NCI-H1092 (cell line): ENCODE measurements at regions not wholly inside any gene's neighbourhood (a gene's known extent, or its start where the extent isn't known, plus 50 kb on each side); places are given as distances from the start of the nearest gene placed in this dataset.
A peak's percentile ranks its signal among the peaks of the same experiment; 100 is the strongest.
"Not testable (repeated sequence)": the region's sequence is repeated elsewhere in the genome, so short reads cannot be mapped to it uniquely, and the experiment has no call there.

ENCODE experiments used
- DNase-seq: peaks from one replicate; lab custom pipeline; 2025; lab: John Stamatoyannopoulos, UW

DNA sequence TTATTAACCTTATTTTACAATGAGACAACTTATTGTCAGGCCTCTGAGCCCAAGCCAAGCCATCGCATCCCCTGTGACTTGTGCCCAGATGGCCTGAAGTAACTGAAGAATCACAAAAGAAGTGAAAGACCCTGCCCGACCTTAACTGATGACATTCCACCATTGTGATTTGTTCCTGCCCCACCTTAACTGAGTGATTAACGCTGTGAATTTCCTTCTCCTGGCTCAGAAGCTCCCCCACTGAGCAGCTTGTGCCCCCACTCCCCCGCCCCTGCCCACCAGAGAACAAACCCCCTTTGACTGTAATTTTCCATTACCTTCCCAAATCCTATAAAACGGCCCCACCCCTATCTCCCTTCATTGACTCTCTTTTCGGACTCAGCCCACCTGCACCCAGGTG, 224.0 kb upstream of the DUSP10 start:
- not testable (repeated sequence) for DNase-seq

DNA sequence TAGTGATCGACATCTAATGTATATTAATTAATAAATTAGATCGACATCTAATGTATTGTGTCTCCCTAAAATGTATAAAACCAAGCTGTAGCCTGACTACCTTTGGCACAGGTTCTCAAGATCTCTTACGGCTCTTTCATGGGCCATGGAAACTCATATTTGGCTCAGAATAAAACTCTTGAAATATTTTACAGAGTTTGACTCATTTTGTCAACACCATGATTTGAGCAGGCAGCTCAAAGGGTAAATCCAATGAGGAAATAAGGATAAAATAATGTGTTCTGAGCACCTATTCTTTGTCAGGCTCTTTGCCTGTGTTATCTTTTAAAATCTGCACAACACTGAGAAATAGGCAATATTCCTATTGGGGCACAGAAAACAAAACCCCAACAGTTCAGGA, 223.4 kb upstream of the DUSP10 start:
- DNase-seq, result no peak

DNA sequence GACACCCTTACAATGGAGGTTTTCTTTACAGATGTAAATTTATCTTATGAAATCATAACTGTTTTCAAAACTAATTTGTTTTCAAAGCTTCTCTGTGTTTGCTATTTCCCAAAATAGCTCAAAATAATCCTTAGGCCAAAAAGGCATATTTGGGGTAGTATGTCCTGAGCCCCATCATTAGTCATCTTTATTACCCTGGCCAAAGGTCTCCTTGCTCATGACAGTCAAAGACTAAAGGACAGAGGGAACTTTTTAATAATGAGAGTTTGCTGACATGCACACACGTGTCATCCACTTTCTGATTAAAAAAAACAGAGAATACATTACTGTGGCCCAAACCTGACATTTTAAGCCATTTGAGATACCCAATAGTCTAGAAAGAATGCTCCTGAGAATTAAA, 221.9 kb upstream of the DUSP10 start:
- DNase-seq, result no peak

DNA sequence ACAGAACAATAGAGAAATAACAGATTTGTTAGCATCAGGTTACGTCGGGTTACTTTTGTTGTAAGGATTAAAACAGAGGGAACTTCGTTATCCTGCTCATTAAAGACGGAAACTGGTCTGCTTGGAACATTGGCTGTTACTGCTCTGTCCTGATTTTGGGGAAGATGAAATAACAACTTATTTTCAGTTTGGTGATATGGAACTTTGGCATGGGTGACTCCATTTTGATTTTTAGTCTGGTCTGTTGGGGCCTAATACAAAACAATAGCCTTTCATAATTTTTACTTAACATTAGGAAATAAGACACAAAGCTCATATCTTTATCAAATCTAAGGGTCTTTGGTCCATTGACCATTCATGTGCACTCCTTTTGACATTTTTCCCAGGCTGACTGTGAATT, 220.5 kb upstream of the DUSP10 start:
- no peak for DNase-seq

DNA sequence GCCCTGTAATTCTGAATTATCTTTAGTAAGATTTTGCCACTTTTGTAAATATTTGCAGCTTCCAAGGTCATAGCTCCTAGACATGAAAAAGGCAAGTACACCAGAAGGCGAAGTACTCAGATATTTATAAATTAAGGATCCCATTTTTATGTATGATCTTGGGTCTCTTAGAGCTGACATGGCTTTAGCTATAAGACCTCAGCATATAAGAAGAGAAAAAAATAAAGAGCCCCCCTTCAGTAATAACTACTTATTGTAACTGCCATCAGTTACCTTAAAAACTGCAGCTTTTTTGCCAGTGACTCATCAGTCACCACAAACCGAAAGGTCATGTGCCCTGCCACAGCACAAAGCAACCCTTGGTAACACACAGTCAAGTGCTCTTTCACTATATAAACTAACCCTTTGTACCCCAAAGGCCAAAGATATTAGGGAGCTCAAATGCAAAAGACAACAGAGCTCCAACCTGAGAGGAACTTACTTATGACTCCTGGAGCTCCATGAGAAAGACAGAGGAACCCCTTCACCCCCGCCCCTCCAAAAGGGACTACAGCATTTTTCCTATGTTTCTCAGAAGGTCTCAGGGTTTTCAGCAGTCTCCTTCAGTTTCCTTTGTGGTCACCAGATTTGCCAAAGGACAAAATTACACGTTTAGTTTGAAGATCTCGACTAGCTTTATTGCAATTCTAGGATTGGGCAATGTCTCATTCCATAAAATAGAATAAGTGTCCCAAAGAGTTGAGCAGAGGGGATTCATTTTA, 219.8 kb upstream of the DUSP10 start:
- DNase-seq, result no peak

DNA sequence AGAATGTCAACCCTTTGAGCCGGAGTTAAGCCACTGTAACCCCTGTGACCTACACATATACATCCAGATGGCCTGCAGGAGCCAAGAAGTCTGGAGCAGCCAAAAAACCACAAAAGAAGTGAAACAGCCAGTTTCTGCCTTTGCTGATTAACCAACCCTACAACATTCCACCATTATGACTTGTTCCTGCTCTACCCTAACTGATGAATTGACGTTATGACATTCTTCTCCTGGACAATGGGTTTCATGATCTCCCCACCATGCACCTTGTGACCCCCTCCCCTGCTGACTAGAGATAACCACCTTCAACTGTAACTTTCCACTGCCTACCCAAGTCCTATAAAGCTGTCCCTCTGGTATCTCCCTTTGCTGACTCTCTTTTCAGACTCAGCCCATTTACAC, 216.3 kb upstream of the DUSP10 start:
- DNase-seq, result not testable (repeated sequence)

DNA sequence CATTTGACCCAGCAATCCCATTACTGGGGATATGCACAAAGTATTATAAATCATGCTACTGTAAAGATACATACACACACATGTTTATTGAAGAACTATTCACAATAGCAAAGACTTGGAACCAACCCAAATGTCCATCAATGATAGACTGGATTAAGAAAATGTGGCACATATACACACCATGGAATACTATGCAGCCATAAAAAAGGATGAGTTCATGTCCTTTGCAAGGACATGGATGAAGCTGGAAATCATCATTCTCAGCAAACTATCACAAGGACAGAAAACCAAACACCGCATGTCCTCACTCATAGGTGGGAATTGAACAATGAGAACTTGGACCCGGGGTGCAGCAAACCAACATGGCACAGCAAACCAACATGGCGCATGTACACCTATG, 215.5 kb upstream of the DUSP10 start:
- not testable (repeated sequence) for DNase-seq

DNA sequence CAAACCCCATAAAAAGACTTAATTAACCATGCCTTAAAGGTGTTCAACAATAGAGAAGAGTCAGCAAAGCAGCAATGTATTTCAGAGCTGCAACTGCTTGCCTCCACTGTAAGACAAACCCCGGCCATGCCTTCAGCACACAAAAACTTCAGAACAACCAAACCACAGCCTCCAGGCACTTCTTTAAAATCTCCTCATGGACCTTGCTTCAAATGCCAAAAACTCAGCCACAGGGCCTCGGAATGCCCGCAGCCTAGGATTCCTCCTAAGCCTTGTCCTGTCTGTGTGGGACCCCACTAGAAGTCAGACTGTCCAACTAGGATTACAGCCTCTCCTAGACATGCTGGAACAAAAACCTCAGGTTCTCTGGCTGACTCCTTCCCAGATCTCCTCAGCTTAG, 208.1 kb upstream of the DUSP10 start:
- DNase-seq, result no peak

DNA sequence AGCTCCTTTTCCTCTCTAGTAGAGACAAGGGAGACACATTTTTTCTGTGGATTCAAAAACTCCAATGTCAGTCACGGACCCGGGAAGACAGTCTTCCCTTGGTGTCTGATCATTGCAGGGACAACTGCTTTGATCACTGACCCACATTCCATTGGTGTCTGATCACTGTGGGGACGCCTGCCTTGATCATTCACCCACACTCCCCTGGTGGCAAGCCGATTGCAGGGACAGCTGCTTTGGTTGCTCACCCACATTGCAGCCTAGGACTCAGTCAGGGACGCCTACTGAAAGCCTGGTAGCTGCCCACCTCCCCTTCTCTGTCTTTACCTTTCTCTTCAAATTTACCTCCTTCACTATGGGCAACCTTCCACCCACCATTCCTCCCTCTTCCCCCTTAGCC, 206.6 kb upstream of the DUSP10 start:
- DNase-seq, result no peak

DNA sequence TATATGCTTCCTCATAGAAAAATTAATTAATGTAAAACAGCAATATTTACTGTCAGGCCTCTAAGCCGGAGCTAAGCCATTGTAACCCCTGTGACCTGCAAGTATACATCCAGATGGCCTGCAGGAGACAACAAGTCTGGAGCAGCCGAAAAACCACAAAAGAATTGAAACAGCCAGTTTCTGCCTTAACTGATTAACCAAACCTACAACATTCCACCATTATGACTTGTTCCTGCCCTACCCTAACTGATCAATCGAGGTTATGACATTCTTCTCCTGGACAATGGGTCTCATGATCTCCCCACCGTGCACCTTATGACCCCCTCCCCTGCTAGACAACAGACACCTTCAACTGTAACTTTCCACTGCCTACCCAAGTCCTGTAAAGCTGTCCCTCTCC, 205.8 kb upstream of the DUSP10 start:
- no peak for DNase-seq

DNA sequence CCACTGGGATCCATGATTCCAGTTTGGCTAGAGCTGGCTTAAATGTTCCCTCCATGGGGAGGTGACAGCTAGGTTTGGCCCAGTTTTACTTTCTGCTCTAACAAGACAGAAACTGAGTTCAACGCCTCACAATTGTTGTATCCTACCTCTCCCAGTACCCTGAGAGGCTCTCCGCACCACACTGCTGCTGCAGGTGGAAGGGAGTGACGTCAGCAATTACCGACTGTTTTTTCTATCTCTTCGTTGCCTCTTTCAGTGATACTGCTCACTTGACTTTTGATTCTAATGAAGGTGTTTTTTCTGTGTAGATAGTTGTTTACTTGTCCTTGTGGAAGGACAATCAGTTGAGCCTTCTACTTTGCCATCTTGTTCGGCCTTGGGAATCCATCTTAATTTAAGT, 204.9 kb upstream of the DUSP10 start:
- no peak for DNase-seq

DNA sequence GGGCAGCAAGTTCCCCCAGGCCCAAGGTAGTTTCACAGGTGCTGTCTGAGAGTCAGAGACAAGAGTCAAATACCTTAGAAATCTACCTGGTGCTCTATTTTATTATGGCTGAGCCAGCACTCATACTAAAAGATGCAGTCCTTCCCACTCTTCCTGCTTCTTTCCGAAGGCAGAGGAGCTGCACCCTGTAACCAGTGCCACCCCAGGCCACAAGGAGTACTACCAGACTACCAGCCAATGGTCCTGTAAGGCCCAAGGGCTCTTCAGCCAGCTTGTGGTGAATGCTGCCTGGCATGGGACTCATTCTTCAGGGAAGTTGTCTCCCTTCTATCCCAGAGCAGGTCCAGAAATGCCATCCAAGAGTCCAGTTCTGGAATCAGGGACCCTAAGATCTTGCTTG, 203.8 kb upstream of the DUSP10 start:
- no peak for DNase-seq

DNA sequence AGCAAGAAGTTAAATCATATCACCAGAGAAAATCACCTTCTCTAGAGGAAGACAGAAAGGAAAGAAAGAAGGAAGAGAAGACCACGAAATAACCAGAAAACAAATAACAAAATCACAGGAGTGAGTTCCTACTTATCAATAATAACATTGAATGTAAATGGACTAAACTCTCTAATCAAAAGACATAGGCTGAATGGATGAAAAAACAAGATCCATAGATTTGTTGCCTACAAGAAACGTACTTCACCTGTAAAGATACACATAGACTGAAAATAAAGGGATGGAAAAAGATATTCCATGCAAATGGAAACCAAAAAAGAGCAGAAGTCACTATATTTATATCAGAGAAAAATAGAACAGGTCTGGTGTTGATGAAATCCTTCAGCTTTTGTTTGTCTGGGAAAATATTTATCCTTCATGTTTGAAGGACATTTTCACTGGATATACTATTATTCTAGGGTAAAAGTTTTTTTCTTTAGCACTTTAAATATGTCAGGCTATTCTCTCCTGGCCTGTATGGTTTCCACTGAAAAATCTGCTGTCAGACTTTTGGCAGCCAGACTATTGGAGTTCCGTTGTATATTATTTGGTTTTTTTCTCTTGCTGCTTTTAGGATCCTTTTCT, 202.5 kb upstream of the DUSP10 start:
- no peak for DNase-seq

DNA sequence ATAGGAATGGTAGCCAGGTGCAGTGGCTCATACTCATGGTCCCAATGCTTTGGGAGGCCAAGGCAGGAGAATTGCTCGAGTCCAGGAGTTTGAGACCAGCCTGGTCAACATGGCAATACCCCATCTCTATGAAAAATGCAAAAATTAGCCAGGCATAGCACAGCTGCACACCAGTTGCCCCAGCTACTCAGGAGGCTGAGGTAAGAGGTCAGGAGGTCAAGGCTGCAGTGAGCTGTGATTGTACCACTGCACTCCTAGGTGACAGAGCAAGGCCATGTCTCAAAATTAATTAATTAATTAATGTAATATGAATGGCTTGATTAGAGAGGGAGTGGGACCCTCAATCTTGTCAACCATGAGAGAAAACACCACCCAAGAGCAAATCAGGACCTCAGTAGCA, 198.7 kb upstream of the DUSP10 start:
- no peak for DNase-seq

DNA sequence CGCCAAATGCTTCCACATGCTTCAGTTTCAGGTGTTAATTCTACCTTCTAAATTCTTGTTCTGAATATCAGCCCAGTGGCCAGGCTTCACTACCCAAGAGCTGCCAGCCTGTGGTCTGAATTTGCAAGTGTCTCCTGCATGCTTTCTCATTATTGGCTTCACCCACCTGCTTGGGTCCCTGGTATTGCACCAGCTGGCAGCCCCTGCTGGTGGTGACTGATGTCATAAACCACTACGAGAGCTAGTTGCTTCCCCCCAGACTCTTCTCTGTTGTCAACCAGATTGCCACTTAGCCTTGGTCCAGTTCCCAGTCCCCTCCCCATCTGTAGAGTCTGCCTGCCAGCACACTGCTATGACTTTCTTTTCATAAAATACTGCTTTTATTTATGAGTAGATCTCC, 197.7 kb upstream of the DUSP10 start:
- peak; percentile 63 for DNase-seq

DNA sequence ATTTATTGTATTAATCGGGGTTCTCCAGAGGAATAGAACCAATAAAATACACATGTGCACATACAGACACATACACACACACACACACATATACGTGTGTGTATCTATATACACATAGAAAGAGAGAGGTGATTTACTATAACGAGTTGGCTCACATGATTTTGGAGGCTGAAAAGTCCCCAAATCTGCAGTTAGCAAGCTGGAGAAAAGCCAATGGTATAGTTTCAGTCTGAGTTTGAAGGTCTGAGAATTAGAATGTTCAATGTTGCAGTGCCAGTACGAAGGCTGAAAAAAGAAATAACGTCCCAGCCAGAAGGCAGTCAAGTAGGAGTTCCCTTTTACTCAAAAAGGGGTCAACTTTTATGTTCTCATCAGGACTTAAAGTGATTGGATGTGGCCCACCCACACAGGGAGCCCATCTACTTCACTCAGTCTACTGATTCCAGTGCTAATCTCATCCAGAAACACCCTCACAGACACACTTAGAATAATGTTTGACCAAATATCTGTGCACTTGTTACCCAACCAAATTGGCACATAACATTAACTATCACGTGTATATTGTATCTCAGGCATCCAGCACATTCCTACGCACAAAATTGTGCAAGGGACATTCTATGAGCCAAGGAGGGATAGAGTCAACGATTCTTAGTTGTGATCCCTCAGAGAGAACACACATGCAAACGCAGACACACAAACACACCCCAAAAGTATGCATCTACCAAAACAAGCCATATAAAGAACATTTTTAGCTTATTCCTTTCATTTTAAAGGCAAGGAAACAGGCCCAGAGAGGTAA, 195.5 kb upstream of the DUSP10 start:
- DNase-seq, result no peak

DNA sequence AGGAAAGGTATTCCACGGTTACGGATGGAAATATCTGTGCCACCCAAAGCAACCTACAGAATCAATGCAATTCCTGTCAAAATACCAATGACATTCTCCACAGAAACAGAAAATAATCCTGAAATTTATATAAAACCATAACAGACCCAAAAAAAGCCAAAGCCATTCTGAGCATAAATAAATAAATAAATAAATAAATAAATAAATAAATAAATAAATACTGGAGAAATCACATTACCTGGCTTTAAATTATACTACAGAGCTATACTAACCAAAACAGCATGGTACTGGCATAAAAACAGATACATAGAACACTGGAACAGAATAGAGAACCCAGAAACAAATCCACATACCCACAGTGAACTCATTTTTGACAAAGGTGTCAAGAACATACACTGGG, 191.9 kb upstream of the DUSP10 start:
- DNase-seq, result no peak

DNA sequence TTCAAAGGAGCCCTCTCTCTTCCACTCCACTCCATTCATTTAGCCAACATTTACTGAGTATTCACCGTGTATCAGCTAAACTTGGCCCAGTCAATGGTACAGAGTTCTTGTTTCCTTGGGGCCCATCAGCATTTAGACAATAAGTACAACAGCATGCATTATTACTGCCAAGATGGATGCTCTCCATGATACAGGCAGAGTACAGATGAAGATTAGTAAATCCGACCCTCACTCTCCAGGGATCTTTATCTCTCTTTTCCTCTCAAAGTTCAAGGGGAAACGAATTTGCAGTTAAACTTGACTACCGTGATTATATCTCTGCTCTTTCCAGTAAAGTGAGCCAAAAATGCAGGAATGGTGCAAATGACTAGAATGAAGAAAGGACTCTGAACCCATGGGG, 184.6 kb upstream of the DUSP10 start:
- DNase-seq, result no peak

DNA sequence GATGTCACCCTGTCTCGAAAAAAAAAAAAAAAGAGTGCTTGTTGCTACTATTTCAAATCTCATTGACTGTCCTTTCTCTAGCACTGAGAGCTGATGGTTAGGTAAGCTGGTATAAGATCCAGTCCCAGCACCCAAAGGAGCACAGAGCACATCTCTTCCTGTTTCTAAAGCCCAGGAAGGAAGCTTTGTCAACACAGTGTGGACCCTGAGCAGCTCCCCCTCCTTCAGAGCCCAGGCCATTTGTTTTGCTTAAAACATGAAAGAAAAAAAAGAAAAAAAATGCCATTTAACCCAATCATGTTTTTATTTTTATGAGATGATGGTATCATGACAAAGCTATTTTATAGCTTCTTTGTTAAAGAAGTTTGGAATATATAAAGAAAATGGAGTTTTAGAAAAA, 184.1 kb upstream of the DUSP10 start:
- DNase-seq, result no peak

DNA sequence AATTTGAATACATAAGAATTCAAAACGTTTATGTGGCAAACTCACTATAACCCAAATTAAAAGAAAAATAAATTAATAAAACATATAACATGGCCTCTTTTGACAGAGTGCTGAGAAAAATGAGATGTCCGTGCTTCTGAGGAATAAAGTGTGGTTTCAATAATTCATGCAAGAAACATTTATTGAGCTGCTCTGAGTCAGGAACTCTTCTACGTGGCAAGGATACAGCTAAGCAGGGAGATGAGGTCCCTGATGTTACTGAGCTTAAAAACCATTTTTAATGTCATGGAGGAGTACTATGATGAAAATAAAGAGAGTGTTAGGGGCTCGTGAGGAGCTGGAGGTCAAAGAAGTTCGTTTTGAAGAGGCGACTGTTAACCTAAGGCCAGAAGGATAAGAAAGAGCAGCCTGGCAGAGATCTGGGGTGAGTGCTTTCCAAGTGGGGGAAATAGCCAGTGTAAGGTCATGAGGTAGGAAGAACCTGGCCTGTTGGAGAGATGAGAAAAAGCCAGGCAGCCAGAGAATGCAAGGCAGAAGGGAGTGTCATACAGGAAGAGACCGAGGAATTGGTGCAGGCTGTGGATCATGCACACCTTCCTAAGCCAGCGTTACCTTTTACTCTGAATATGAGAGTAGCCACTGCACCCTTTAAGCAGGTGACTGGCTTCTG, 182.2 kb upstream of the DUSP10 start:
- DNase-seq, result no peak

DNA sequence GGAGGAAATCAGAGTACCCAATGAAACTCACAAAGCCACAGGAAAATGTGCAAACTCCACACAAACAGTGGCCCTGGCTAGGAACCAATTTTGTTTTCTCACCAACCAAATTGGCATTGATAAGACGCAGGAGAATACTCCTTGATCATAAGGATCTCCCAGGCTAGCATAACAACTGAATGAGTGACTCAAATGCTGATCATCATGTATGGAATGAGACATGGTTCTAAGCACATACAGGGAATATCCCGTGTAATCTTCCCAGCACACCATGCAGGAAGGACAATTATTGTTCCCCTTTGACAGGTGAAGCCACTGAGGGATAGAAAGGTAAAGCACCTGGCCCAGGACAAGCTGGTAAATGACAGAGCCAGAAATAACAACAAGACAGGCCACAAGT, 180.0 kb upstream of the DUSP10 start:
- no peak for DNase-seq

DNA sequence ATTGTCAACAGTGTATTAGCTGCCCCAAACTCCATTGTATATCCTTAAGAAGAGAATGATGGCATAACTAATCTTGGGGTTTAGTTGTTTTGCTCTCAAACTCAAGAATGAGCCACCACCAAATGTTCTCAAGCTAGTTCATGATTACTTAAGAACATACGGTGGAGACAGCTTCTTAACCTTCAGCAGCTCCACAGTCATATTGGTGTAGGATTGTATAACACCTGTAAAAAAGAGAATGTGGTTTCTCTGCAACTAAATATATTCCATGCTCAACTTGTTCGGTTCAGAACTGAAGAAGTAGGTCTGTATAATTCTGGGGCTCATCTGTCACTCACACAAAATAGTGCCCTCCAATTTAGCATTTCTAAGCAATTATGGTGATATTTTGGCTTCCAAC, 177.9 kb upstream of the DUSP10 start:
- DNase-seq, result no peak

DNA sequence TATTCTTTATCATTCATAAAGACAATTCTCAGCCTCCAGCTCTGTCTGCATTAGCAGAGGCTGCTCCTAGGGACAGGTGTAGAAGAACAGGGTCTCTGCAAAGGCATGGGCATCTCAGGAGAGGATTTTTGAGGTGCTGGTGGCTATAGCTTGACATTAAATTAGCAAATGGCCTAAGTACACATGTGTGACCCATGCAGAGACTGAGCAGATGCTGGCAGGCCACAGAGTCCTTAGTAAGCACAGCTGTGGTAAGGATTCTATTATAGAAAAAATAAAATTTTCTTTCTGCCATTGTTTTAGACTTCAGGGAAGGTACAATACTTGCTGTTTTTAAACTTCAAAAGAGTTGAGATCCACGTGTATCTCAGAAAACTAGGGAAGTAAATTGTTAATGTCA, 177.5 kb upstream of the DUSP10 start:
- DNase-seq, result no peak
